ENCODE measurements at regions not wholly inside any gene's neighbourhood (a gene's known extent, or its start where the extent isn't known, plus 50 kb on each side); places are given as distances from the start of the nearest gene placed in this dataset.

DNA sequence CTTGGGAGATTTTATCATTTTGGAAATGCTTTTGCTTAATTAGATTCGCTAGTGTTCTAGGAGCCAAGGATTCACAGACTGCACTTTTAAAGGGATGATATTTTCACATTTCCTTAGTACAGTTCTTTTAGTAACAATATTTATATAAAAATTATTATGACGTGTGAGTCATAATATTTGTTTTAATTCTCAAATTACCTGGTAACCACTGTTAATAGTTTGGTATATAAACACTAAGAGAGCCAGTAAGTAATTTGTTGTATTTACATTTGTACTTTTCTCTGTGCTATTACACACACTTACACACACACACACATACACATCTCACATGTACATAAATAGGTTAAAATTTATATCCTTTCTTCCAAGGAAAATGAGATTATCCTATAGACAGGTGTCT, 58.8 kb upstream of the RAD23B start:
- TF ChIP-seq, protein P1, sequence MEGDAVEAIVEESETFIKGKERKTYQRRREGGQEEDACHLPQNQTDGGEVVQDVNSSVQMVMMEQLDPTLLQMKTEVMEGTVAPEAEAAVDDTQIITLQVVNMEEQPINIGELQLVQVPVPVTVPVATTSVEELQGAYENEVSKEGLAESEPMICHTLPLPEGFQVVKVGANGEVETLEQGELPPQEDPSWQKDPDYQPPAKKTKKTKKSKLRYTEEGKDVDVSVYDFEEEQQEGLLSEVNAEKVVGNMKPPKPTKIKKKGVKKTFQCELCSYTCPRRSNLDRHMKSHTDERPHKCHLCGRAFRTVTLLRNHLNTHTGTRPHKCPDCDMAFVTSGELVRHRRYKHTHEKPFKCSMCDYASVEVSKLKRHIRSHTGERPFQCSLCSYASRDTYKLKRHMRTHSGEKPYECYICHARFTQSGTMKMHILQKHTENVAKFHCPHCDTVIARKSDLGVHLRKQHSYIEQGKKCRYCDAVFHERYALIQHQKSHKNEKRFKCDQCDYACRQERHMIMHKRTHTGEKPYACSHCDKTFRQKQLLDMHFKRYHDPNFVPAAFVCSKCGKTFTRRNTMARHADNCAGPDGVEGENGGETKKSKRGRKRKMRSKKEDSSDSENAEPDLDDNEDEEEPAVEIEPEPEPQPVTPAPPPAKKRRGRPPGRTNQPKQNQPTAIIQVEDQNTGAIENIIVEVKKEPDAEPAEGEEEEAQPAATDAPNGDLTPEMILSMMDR (IDR thresholded peaks at IDR 0.05; ENCODE audit: control insufficient read depth, extremely low read depth, insufficient read depth) = no peak
- DNase-seq (ENCODE audit: low read depth) = peak; percentile 35
- H3K4me3 ChIP-seq (ENCODE audit: low read depth, low read length) = no peak overlapping the region

DNA sequence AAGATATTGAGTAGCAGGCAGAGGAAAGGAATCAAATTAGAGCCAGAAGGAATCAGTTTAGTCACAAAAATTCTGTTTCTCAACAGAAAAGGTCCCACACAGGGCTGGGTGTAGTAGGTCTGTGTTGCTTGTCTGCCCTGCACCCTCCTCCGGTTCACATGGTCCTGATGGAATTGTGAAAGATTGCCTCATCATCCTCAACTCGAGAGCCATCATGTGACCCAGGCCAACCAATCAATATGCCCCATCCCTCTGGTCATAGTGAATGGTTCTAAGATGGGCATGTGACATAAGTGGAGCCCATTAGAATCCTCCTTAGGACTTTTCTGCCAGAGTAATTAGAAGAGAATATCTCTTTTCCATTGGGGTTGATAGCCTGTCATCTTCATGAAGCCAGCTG, 56.7 kb upstream of the RAD23B start:
- no peak for DNase-seq (ENCODE audit: low read depth)
- no peak overlapping the region for H3K4me3 ChIP-seq (ENCODE audit: low read depth, low read length)
- TF ChIP-seq, protein P1 (IDR thresholded peaks at IDR 0.05; ENCODE audit: control insufficient read depth, extremely low read depth, insufficient read depth) = no peak

DNA sequence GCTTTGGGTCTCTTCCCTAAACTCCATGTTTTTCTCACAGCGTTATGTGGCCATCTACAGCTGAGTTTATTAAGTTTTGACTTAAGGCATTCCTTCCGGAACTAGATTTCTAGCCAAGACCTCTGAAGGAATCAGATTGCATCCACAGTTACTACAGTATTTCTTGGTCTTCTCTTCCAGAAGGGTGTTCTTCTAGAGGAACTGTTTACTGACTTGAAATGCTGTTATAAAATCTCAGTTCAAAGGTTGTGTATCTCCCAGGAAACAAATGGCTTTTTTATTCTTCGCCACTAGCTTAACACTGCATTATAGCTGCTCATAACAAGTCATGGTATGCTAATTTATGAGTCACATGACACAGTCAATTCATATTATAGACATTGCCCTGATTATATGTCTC, 55.3 kb upstream of the RAD23B start:
- no peak for DNase-seq (ENCODE audit: low read depth)
- H3K4me3 ChIP-seq (ENCODE audit: low read depth, low read length) = no peak overlapping the region
- TF ChIP-seq, protein P1 (IDR thresholded peaks at IDR 0.05; ENCODE audit: control insufficient read depth, extremely low read depth, insufficient read depth) = no peak

DNA sequence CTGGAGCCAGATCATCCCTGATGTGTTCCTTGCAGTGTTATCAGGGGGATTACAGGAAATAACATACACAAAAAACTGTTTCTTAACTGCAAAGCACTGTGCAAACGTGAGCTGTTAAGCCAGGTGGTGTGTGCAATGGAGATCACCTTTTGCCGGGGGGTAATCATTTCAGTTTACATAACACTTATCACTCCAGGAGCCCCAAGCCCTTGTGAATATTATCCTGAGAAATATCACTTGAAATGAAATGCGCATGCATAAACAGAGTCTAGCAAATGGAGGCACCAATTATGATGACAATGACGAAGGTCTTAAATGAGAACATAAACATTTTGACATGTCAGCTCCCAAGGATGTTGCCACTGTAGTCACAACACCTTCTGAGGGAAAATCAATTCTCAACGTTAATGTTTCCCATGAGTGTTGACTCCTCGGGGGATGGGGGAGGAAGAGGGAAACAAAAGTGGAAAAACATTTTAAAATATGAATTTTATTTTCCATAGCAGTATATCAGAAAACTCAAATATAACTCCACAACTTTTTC, 54.5 kb upstream of the RAD23B start:
- TF ChIP-seq, protein P1 (IDR thresholded peaks at IDR 0.05; ENCODE audit: control insufficient read depth, extremely low read depth, insufficient read depth) = no peak

DNA sequence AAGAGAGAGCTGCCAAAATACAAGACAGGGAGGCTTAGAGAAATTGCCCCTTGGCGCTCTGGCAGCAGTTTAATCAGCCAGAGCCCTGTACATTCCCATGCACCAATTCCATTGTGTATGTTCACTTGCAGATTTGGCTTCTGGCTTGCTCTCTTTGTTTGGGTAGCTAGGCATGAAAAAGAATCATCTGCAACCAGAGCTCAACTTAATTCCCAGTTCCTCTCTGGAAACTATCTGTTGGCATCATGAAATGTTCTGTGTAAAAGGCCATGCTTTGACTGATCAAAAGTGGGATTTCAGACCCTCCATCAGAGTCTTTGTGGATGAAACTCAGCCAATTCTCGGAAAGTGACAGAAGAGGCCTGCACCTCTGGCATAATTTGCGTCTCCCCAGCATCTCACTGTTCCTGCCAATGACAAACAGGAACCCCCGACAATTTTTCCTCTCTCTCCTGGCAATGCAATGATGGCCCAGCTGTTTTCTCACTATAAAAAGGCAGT, 53.8 kb upstream of the RAD23B start:
- TF ChIP-seq, protein P1 (IDR thresholded peaks at IDR 0.05; ENCODE audit: control insufficient read depth, extremely low read depth, insufficient read depth) = no peak
- no peak overlapping the region for H3K4me3 ChIP-seq (ENCODE audit: low read depth, low read length)
- DNase-seq (ENCODE audit: low read depth) = no peak

More for the DNA sequence above, 54.5 kb upstream of the RAD23B start:
- H3K4me3 ChIP-seq (ENCODE audit: low read depth, low read length) = no peak overlapping the region
- DNase-seq (ENCODE audit: low read depth) = no peak
